NCI-H1694 treated with DMSO at 0.1 percent for 48 hours (cell line): ENCODE measurements at regions not wholly inside any gene's neighbourhood (a gene's known extent, or its start where the extent isn't known, plus 50 kb on each side); places are given as distances from the start of the nearest gene placed in this dataset.
"Not testable (repeated sequence)": the region's sequence is repeated elsewhere in the genome, so short reads cannot be mapped to it uniquely, and the experiment has no call there.

Experiments used
- DNase-seq: peaks from one replicate; lab custom pipeline; 2025; lab: John Stamatoyannopoulos, UW

DNA sequence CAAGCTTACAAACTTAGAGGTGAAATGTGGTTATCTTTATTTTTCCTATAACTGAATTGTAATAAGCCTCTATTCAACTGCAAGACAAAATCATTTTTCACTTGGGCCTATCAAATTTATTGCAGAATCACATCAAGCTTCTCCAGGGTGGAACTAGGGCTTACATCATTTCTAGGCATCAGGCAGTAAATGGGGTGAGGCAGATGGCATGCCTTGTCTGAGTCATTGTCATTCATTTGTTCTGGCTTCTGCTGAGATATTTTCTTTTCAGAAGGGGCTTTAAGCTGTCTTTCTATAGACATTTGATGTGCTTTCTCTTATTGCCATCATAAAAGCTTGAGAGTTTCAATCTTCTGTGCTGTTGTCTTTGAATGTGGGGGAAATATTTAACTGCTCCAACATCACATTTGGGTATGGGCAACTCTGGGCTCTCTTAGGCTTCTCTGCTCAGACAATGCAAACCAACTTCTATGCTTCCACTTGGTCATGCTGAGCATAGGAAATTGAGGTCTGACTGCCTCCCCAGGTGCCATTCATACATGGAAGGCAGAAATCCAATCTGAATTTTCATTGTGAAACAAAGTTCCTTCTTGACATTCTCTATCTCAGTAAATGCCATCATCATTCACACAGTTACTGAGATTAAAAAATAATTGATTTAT is 225.8 kb upstream of the GIMD1 start:
- DNase-seq: no peak

GRCh38 chr4:106588891-106589290 is 220.3 kb upstream of the GIMD1 start:
- no peak for DNase-seq

GRCh38 chr4:106587558-106587957 is 219.0 kb upstream of the GIMD1 start:
- no peak for DNase-seq

- DNase-seq: no peak
Observed at GRCh38 chr4:106585915-106586349, 217.4 kb upstream of the GIMD1 start.

DNA sequence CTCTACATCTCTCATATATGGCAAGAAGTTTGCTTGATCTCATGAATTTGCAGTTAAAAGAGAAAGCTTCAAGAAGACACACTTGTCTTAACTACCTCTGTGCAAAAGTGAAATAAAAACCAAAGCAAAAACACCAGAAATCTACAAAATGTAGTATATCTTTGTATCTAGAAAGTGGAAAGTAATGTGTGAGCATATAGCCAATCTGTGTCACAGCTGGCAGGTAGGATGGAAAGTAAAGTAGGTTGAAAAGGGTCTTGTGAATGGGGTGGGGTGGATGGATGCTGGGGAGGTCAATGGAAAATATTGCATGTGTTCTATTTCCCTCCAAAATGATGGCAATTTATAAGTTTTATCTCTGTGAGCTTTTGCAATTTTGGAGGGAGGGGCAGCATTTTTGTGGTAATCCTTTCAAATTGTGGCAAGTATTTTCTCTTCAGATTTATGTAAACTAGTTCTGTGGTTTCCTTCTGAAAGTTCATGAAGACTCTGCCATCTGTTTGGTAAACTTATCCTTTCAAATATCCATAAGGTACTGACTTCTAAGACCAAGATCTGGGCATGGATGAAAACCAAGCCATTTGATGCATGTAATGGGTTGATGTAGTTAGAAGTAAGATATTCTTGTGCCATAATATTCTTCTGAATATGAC is 215.9 kb upstream of the GIMD1 start:
- DNase-seq: no peak

DNA sequence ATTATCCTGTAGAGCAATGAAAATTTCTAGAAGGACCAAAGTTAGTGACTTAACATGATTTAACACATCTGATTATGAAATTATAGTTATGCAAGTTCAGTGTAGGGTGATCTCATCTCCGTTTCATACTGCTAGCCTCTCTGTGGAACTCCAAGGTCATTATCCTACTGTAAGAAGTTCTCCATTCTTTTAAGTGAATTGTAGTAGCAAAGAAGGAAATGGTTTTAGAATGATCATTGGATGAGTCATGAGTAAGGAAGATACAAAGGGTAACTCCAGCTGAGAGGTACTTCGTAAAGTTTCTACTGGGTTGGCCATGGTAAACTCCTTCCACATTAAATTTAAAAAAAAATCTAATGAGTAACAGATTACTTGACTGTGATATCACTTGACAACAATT is 215.0 kb upstream of the GIMD1 start:
- no peak for DNase-seq

DNA sequence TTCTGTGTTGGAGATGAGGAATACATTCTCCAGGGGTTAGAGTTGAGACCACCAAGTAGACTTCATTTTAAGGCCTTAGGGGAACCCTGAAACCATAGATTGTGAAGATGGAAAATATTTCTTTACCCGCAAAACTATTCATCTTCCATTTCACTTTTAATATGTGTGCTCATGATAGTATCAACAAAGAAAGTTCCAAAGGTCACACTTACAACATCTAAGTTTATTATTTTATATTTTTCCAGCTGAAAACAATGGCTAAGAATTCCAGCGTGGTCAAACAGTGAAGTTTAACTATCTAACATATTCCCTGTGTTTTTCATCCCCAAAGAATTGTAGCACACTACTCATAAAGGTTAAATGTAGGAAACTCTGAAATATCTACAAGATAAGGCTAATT is 214.5 kb upstream of the GIMD1 start:
- no peak for DNase-seq

GRCh38 chr4:106582103-106582502 is 213.5 kb upstream of the GIMD1 start:
- no peak for DNase-seq

DNA sequence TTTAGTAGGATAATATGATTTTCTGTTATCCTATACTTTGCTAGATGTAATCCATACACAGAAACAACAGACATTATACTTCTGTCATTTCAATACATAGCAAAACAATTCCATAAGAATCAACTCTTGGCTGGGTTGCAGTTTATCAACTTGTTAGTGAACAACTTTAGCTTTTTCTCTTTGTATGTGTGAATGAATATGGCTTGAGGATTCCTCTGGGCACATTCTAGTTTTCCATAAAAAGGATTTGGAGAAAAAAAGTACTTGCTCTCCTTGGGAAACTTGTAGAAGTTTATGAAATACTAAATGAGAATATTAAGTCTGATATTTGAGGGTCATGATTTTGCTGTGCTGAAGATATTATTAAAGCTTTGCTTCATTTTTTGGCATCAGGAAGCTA is 210.7 kb upstream of the GIMD1 start:
- DNase-seq: no peak

DNA sequence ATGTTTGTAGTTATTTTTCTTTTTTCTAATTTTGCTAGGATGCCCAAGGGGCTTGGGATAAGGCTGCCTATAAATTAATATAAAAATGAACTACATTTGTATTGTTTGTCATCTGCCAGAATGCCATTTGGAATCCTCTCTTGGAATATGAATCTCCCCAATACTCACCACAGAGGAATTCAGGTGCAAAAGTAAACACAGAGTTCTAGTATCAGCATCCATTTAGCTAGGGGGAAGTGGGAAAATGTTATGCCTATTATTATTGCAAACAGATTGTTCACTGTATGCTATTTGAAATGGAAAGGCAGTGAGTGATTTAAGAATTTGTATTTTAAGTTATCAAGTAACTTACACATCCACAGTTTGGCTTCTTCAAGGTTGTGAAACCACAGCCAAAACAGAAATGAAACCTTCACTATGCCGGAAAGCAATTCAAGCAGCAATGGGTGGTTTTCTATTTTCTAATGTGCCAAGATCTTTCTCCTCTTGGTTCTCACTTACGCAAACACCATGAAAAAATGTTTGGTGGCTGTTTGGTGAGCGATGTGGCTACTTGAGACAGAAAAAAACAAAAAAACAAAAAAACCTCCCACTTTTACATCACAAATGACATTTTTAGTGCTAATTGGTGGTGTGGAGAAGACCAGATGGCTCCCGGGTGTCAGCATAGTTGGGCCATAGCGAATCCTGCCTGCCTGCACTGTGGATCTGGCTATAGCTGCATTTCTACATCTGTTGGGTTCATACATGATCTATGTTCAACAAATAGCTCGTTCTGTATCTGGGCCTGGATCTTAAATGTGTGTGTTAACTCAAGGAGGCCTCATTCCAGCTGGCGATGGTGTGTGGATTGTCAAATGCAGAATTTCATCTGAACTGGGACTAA is 200.8 kb upstream of the GIMD1 start:
- no peak for DNase-seq

GRCh38 chr4:106565727-106566126 is 197.1 kb upstream of the GIMD1 start:
- no peak for DNase-seq

DNA sequence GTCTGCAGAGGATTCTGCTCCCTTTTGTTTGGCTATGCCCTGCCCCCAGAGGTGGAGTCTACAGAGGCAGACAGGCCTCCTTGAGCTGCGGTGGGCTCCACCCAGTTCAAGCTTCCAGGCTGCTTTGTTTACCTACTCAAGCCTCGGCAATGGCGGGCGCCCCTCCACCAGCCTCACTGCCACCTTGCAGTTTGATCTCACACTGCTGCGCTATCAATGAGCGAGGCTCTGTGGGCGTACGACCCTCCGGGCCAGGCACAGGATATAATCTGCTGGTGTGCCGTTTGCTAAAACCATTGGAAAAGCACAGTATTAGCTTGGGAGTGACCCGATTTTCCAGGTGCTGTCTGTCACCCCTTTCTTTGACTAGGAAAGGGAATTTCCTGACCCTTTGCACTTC is 195.1 kb upstream of the GIMD1 start:
- DNase-seq: not testable (repeated sequence)

GRCh38 chr4:106551724-106552123 is 183.1 kb upstream of the GIMD1 start:
- DNase-seq: no peak

GRCh38 chr4:106548446-106549044 is 180.0 kb upstream of the GIMD1 start:
- no peak for DNase-seq

DNA sequence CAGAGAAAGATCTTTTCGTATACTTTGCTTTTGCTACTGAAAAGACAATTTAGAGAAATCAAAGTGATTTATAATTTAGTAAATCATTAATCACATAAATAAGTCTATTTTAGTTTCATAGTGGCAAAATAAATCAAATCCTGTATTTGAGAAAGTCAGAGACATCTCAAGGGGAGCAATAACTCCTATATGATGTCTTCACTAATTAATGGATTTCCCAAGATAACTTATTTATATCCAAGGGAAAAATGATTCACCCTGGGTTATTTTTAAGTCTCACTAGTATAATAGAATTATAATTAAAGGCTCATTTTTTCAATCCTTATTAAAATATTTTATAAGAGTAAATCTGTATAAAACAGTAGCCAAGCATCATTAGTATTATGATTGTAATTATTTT is 177.8 kb upstream of the GIMD1 start:
- no peak for DNase-seq

GRCh38 chr4:106542609-106543008 is 174.0 kb upstream of the GIMD1 start:
- not testable (repeated sequence) for DNase-seq

DNA sequence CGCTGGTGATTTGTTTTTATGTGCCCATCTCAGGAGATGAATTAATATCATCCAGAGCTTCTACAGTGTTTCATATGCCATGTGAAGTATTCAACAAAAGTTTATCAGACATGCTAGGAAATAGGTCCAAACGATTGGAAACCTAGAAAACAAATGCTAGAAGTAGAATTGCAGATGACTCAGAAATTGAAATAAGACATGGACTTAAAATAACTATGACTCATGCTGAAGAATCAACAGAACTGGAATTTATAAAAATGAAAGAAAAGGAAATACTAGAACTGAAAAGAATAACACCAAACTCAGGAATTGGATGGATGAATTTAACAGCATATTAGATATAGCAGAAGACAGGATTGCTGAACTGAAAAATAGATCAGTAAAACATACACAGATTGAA is 172.7 kb upstream of the GIMD1 start:
- DNase-seq: no peak

DNA sequence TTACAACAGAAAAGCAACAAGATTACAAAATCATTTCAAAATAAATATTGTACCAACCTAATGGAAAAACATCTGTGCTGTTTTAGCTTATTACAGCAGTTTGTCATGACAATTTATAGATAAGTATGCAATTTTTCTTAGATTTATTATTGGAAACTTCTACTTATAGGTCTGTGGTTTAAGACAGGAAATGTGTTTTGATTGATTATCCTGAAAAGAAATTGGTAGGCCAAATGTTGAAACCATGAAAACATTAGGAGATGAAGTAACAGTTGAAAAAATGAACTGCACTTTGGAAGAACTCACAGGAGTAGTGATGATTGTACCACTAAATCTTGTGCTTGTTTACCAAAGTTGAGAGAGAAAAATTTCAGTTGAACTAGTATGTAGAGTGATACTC is 162.2 kb upstream of the GIMD1 start:
- DNase-seq: no peak

DNA sequence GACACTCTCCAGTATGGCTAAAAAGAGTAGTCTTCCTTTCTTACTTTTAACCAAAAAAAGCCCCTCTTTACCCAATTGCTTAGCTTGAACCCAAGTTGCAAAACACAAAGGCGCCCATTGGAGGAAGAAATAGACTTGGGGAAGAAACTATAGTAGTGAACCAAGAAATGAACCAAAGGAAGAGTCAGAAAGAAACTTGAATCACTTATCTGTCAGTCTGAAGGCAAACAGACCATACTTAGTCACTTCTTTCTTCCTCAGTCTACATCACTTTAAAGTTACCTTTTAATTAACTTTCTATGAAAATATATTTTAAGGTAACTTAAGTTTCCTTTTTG is 161.4 kb upstream of the GIMD1 start:
- no peak for DNase-seq

- DNase-seq: no peak
Observed at GRCh38 chr4:106529348-106530023, 160.9 kb upstream of the GIMD1 start.

DNA sequence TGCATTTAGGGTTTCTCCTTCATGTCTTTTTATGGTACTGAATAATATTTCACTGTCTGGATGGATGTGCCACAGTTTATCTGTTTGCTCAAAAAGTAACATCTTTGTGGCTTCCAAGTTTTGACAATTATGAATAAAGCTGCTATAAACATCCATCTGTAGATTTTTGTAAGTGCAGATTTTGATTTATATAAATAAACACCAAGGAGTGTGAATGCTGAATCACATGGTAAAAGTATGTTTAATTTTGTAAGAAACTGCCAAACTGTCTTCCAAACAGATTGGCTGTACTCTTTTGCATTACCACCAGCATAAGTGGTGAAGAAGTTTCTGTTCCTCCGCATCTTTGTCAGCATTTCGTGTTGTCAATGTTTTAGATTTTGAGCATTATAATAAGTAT is 158.7 kb upstream of the GIMD1 start:
- DNase-seq: no peak

- DNase-seq: not testable (repeated sequence)
Observed at GRCh38 chr4:106525425-106525824, 156.8 kb upstream of the GIMD1 start.
